Adrenal gland (tissue), 5 donors: ENCODE measurements at regions not wholly inside any gene's neighbourhood (a gene's known extent, or its start where the extent isn't known, plus 50 kb on each side); places are given as distances from the start of the nearest gene placed in this dataset.

Source experiments
- POLR2A ChIP-seq, 2 donors: fragments of 450-650 bp; IDR thresholded peaks; one replicate each; pipeline ENCODE4 v1.6.1; 2017; ENCODE audit warnings: antibody characterized with exemption in 2 of 2, mild to moderate bottlenecking in 2 of 2, moderate library complexity in 1 of 2
- TF ChIP-seq, protein P1 (sequence below), 6 experiments: fragments of 450-650 bp in 4 of 6; fragments of 200-600 bp in 2 of 6; sonication (generic) in 1 of 6; IDR thresholded peaks; 1 replicate in 5 of 6; 2 replicates in 1 of 6; pipeline versions ENCODE4 v1.5.1 to v1.8.0; 2016 to 2021; ENCODE audit warnings: antibody characterized with exemption in 6 of 6, mild to moderate bottlenecking in 2 of 6, moderate library complexity in 1 of 6
- donor health status: DM: no; HTN: no; CAD: no.

DNA sequence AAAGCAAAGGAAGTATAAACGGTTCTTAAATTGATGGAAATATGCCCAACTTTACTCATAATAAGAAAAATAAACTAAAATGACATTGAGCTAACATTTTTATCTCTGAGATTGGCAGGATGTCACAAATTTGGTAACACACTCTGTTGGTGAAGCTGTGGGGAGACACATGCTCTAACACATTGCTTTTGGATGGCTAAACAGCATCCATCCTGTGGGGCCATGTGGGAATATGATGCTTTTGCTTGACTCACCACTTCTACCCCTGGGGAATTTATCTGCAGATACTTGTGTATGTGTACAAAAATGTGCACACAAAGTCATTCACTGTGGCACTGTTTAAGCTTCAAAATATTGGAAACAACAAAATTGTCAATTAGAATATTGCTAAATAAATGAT is 100.2 kb downstream of the ANAPC4 start:
- TF ChIP-seq, protein P1, sequence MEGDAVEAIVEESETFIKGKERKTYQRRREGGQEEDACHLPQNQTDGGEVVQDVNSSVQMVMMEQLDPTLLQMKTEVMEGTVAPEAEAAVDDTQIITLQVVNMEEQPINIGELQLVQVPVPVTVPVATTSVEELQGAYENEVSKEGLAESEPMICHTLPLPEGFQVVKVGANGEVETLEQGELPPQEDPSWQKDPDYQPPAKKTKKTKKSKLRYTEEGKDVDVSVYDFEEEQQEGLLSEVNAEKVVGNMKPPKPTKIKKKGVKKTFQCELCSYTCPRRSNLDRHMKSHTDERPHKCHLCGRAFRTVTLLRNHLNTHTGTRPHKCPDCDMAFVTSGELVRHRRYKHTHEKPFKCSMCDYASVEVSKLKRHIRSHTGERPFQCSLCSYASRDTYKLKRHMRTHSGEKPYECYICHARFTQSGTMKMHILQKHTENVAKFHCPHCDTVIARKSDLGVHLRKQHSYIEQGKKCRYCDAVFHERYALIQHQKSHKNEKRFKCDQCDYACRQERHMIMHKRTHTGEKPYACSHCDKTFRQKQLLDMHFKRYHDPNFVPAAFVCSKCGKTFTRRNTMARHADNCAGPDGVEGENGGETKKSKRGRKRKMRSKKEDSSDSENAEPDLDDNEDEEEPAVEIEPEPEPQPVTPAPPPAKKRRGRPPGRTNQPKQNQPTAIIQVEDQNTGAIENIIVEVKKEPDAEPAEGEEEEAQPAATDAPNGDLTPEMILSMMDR (IDR thresholded peaks at IDR 0.05), result no peak
- no peak for TF ChIP-seq POLR2A (IDR thresholded peaks at IDR 0.05)
